ENCODE measurements at regions not wholly inside any gene's neighbourhood (a gene's known extent, or its start where the extent isn't known, plus 50 kb on each side); places are given as distances from the start of the nearest gene placed in this dataset.
"Not testable (repeated sequence)": the region's sequence is repeated elsewhere in the genome, so short reads cannot be mapped to it uniquely, and the experiment has no call there.

DNA sequence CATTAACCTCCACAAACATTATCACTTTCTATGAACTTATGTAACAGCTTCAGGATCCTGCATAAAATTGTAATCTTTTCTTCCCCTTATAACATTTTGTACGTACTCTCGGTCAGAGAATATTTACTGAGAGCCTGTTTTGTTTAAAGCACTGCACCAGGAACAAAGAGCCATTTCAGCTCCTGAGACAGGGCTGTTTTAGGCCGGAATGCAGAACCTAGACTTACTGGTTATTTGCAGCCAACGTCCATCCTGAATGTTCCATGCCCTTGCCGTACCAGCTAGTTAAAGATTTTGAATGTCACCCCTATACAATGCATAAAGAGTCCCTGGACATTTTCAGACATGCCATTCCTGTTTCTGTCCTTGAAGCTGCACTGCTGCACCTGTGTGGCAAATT is 248.8 kb downstream of the PCDH7 start:
- in situ Hi-C loops (cut with MboI; ENCODE audit: low pct_unique_long_range_greater_than_20kb, low sequenced_read_pairs), result no loop called here
- DNase-seq, result no peak

DNA sequence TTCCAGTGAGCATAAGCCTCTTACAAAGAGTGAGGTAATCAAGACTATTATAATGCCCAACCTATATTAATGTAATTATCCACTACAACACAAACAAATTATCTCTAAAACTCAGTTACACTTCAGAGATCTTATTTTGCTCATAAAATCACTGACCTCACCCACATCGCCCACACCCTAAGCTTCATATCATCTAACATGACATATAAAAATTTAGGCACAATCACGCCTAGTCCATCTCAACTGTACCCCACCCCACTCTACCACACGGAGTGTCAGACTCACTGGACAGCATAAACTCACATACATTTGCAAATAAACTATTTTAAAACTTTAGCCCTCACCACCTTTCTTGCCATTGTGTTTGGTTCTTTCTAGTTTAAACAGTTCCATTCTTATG is 252.4 kb downstream of the PCDH7 start:
- in situ Hi-C loops (cut with MboI; ENCODE audit: low pct_unique_long_range_greater_than_20kb, low sequenced_read_pairs), result no loop called here
- no peak for DNase-seq

DNA sequence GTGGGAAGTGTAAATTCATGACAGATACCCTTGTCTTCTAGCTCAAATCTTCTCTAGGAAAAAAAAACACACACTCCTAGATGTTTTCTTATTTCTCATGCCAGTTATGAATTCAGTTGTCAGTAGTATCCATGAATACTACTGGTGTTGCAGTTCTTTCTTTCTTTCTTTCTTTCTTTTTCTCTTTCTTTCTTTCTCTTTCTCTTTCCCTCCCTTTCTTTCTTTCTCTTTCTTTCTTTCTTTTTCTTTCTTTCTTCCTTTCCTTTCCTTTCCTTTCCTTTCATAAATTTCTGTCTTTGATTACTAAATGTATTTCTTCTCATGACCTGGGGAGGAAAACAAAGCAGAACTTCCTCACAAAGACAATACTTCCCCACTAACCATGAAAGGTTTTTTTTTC is 253.8 kb downstream of the PCDH7 start:
- in situ Hi-C loops (cut with MboI; ENCODE audit: low pct_unique_long_range_greater_than_20kb, low sequenced_read_pairs), result no loop called here
- no peak for DNase-seq

DNA sequence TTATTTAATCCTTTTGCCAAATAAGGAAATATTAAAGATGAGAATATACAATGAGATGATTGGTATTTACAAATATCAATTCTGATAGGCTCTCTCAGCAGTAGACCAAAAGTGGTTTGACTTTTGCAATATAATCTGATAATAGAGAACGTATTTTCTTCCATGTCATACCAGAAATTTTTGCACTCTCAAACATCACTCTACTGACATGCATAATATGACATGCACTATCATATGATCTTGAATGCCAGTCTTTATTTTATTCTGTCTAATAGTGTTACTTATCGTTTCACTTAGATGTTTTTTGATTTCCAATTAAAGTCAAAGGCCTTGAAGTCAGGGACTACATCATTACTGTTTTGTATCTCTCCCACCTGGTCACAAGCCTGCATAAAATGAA is 259.2 kb downstream of the PCDH7 start:
- no peak for DNase-seq
- in situ Hi-C loops (cut with MboI; ENCODE audit: low pct_unique_long_range_greater_than_20kb, low sequenced_read_pairs), result no loop called here

DNA sequence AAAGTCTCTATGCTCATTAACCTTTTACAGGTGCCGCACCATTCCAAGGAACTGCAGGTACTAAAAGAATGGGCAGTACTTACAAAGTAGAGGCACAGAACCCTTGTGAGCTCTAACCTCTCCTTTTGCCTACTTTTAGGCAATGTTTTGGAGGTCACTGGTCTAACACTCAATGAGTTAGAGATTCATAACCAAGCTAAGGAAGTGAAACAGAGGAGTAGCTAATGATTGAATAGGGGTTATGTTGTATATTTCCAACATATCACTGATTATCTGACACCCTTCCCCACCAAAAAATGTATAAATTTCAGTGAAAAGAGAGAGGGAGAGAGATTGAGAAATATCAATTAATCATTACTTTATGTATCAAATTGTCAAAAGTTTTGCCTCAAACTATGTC is 269.3 kb downstream of the PCDH7 start:
- no peak for DNase-seq
- in situ Hi-C loops (cut with MboI; ENCODE audit: low pct_unique_long_range_greater_than_20kb, low sequenced_read_pairs), result no loop called here

DNA sequence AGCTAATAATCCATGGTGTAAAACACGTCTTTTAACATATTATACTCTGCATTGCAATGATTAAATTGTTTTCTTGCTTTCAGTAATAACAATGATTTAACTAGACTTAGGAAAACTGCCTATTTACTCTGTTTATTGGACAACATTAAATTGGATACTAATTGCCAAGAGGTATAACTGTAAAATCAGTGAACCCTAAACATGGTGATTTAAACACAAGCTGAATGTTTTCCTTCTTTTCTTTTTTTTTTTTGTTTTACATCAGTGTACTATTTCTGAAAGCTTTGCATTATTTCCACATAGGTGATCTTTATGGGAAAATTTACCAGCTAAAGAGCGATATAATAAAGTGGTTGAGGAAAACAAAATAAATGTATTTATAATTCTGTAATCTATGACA is 276.7 kb downstream of the PCDH7 start:
- in situ Hi-C loops (cut with MboI; ENCODE audit: low pct_unique_long_range_greater_than_20kb, low sequenced_read_pairs), result no loop called here
- DNase-seq, result no peak

DNA sequence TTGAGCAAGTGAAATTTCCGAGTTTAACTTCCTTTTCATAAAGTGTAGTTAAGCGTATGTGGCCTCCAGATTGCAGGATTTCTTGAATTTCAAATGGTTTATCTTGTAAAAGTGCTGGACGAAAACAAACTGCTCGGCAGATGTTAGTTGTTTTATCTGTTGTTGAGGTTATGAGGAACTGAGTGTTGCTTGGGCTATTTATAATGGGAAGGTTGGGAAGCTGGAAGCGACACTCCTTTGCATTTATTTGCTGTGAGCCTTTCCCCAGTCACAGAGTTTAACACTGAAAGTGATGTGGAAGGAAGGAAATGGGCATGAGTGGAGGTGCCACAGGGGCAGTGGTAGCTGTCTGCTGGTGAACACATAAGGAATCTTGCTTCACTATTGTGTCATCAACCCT is 284.9 kb downstream of the PCDH7 start:
- DNase-seq, result no peak
- in situ Hi-C loops (cut with MboI; ENCODE audit: low pct_unique_long_range_greater_than_20kb, low sequenced_read_pairs), result no loop called here

DNA sequence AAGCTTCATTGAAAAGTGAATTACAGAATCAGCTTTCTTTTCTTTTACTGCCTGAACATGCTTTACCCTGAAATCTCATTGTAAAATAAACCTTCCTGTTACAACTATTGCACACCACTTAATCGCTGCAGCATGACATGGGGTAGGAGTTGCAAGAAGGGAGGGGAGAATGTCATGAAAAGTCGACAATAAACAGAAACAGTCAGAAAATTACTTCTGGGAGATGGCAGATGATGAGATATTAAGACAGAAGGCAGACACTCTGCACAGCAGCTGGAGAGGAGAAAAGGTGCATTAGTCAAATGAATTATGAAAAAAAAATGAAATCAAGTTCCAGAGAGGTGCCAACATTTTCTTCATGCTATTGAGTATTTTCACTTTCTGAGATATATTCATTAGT is 287.7 kb downstream of the PCDH7 start:
- in situ Hi-C loops (cut with MboI; ENCODE audit: low pct_unique_long_range_greater_than_20kb, low sequenced_read_pairs), result no loop called here
- no peak for DNase-seq

DNA sequence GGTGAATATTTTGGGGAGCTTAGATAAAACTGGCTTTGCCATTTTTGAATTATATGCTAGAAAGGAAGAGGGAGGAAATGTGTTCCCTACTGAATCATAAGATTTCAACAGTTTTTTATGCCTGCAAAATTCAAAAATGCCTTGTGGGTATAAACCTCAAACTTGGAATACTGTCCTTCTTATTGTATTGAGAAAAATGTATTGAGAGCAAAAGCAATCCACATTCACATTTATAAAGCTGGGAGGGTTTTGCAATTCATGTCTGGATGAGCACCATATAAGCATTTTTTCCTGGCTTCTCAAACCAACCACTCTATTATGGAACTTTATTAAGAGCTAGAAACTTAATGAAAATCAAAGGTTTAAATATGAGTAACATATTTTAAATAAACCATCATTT is 289.8 kb downstream of the PCDH7 start:
- DNase-seq, result no peak
- in situ Hi-C loops (cut with MboI; ENCODE audit: low pct_unique_long_range_greater_than_20kb, low sequenced_read_pairs), result no loop called here

DNA sequence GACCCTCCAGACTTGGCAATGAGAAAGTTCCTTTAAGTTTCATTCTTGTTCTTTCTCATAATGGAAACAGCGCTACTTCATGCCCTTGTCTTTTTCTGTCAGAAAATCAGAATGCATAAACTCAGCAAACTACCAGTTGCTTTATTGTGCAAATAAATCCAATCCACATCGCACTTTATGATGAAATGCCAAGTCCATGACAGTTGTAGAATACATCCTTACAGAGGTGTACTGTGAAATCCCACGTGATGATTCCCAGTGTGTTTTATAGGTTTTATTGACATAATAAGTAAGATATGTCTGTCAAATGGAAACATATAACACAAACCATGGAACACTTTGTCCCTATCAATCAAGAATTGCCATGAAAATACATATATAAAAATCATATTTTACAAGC is 295.0 kb downstream of the PCDH7 start:
- in situ Hi-C loops (cut with MboI; ENCODE audit: low pct_unique_long_range_greater_than_20kb, low sequenced_read_pairs), result no loop called here
- DNase-seq, result no peak

DNA sequence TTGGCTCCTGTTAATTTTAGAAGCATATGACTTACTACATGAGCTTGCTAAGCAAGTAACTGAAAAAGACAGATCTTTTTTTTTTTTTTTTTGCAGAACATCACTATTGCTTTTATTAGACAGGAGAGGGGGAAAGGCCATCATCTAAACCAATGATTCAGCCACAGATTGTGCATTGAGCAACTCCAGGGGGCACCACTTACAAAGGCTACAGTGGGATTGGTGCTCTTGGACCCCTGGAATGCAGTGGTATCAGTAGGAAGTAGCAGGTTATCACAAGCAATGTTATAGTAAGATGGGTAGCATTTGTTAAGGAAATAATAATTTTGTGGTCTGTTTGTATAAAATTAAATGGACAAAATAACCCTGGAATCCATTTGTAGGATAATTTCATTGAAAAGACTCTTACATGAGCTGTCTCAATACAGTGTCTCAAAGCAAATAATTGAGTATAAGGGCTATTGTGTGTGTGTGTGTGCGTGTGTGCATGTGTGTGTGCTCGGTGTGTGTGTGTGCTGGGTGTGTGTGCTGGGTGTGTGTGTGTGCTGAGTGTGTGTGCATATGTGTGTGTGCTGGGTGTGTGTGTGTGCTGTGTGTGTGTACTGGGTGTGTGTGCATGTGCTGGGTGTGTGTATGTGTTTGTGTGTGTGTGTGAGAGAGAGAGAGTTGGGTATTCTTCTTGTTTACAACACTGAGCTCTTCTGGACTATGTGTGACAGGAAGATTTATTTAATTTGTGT is 296.3 kb downstream of the PCDH7 start:
- no peak for DNase-seq
- in situ Hi-C loops (cut with MboI; ENCODE audit: low pct_unique_long_range_greater_than_20kb, low sequenced_read_pairs), result no loop called here

DNA sequence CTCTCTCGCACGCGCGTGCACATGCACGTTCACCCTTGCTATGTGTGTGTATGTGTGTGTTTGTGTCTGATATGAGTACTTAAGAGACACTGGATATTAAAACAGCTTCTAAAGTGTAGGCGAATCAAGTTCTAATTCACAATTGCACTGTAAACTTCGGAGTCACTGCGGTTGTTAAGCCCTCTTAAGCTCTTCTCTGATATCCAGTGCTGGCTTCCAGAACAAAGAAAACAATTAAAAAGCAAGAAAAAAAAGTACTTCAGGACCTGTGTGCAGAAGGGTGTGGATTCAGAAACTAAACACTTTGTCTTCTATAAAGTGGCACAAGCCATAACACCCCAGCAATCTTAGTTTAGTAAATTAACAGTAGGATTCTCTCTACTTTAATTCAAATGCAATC is 300.2 kb downstream of the PCDH7 start:
- in situ Hi-C loops (cut with MboI; ENCODE audit: low pct_unique_long_range_greater_than_20kb, low sequenced_read_pairs), result no loop called here

DNA sequence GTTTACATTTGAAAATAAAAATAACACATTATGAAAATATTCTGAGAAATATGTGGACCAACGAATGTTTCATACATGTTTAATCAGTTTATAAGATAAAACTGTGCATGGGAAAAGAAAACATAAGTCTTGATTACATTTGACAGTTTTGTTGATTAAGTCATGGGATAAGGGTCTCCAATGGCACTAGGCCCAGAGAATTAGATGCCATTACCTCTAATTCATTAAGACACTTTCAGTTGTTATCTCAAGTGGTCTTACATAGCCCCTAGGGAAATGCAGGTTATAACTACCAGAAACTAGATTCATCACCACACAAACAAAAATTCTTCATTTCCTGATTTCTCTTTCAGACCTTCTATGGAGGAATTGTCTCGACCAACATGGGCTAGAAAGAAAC is 300.8 kb downstream of the PCDH7 start:
- no peak for DNase-seq
- in situ Hi-C loops (cut with MboI; ENCODE audit: low pct_unique_long_range_greater_than_20kb, low sequenced_read_pairs), result no loop called here

More for the DNA sequence above, 300.2 kb downstream of the PCDH7 start:
- DNase-seq, result no peak

DNA sequence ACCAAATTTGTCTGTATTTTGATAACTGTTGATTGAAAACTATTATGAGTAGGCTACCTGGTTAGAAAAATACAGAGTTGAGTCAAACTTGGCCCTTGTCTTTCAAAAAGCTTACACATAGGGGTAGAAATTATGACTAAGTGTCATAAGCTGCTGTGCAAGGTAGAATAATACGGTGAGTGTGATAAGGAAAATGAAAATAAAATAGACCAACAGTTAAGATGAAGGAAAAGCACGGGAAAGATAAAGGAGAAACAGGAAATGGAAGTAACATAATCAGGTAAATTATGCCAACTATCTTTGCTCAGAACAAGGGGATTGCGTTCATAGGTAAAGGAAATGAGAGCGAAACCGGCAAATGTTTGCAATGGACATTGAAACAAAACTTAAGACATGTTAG is 302.5 kb downstream of the PCDH7 start:
- in situ Hi-C loops (cut with MboI; ENCODE audit: low pct_unique_long_range_greater_than_20kb, low sequenced_read_pairs), result no loop called here

DNA sequence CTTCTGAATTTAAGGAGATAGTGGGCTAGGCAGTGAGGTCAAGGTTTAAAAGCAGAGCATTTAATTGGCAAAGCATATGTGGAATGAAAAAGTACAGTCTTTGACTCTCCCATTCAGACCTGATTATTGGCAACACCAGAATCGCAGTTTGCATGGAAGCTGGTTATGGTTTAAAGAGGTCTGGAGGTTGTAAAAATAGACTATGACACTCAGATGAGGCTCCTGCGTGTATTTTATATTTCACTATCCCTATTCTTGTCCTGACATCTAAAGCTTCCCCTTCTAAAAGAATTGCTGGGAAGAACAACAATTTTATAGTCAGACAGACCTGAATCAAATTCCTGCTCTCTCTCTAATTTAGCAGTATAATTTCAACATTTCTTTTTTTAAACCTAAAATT is 302.9 kb downstream of the PCDH7 start:
- no peak for DNase-seq
- in situ Hi-C loops (cut with MboI; ENCODE audit: low pct_unique_long_range_greater_than_20kb, low sequenced_read_pairs), result no loop called here

More for the DNA sequence above, 302.5 kb downstream of the PCDH7 start:
- no peak for DNase-seq

DNA sequence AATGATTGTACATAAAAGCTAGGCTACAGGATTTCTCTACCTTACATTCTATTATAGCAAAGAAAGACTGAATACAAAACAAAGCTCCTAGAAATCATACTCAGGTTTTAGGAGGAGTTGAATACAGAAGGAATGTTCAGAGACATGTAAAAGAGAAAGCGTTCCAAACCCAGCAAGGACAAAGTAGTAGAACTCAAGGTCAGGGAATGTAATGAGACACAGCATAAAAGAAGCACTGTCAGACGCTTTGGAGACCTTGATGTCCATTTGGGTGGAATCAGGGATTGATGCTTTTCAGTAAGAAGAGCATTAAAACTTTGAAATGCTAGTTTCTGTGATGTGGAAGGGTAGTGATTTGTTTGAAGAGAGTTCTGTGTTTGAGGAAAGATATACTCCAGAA is 303.6 kb downstream of the PCDH7 start:
- in situ Hi-C loops (cut with MboI; ENCODE audit: low pct_unique_long_range_greater_than_20kb, low sequenced_read_pairs), result no loop called here
- no peak for DNase-seq

DNA sequence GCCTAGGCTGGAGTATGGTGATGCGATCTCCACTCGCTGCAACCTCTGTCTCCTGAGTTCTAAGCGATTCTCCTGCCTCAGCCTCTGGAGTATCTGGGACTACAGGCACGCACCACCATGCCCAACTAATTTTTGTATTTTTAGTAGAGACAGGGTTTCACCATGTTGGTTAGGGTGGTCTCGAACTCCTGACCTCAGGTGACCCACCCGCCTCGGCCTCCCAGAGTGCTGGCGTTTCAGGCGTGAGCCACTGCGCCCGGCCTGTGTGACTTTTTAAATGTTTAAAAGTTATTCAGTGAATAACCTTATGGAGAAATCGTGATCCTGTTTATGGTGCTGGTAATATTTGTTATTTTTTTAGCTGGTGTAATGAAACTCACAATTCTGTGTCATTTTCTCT is 304.6 kb downstream of the PCDH7 start:
- DNase-seq; in situ Hi-C loops (cut with MboI; ENCODE audit: low pct_unique_long_range_greater_than_20kb, low sequenced_read_pairs): not testable (repeated sequence)

DNA sequence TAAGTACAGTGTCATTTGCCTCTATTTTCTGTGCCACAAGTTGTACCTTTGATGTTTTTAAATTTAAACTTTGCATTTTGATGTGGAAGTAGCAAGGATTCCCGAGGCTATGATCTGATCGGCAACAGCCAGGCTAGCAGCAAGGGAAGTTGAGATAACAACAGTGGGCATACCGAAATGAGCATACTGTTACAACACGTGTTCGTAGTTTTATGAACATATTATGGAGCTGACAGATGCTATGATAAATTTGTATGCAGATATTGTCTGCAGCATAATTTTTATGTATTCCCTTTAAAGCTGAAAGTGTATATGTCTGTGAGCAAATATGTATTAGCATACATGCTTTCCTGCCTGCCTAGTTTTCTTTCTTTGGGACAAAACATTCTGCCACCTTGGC is 306.1 kb downstream of the PCDH7 start:
- in situ Hi-C loops (cut with MboI; ENCODE audit: low pct_unique_long_range_greater_than_20kb, low sequenced_read_pairs), result no loop called here
- DNase-seq, result no peak

DNA sequence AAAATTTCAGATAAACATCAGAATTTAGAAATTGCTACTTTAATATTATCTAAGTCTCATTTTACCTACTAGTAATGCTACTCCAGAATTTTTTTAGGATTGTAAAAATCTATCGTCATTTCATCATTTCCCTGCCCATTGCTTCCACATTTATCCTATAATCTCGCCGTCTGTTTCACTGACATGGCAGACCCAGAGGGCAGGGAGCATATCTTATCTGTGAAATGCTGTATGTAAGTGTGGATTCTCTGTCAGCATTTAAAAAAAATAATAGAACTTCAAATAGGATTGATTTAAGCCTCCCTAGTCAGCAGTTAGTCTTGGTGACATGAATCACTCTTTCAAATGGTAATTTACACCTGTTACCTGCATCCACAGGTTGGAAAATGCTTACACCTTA is 314.4 kb downstream of the PCDH7 start:
- DNase-seq, result no peak
- in situ Hi-C loops (cut with MboI; ENCODE audit: low pct_unique_long_range_greater_than_20kb, low sequenced_read_pairs), result no loop called here

DNA sequence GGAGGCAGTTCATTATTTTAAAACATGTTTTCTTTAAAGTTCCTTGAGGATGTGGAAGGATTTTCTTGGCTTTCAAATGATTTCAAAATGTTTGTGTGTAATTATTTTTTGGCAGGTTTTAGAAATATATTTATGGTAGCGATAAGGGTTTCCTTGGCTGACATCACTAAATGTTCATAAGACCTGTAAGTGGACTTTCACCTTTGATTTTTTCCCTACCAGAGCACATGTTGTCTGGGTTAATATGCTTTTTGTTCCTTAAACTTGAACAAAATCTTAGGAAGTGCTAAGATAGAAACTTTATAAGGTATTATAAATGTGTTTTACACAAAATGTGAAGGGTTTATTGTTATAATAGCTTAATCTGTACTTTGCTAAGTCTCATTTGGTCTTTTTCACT is 315.6 kb downstream of the PCDH7 start:
- in situ Hi-C loops (cut with MboI; ENCODE audit: low pct_unique_long_range_greater_than_20kb, low sequenced_read_pairs), result no loop called here
- DNase-seq, result no peak

DNA sequence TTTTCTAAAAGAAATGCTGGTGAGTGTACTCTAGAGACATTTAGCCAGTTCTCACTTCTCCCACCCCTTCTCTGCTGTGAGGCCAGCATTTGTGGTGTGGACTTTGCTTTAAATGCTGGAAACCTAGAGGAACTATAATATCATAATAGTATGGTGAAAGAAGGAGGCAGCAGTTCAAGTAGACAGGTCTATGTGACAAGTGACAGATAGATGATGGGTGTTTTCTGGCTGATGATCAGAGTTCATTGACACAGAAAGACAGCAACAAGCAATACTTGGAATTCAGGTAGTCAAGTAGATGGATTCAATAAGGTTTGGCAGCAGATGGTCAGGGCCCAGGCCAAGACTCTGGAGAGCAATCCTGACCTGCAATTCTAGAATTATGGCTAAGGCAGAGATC is 317.5 kb downstream of the PCDH7 start:
- DNase-seq, result no peak
- in situ Hi-C loops (cut with MboI; ENCODE audit: low pct_unique_long_range_greater_than_20kb, low sequenced_read_pairs), result no loop called here

DNA sequence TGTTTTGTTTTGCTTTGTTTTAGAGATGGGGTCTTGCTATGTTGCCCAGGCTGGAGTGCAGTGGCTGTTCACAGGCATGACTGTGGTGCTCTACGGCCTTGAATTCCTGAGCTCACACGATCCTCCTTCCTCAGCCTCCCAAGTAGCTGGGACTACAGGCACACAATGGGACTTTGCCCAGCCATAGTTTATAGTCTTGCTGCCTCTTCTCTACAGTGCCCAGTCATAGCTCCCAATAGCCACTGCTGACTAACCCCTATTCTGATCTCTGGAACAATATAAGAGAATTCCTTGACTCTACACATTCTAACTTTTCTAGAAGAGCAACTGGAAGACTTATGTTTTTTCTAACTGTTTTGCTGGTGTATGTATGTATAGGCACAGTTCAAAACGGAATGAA is 319.2 kb downstream of the PCDH7 start:
- no peak for DNase-seq
- in situ Hi-C loops (cut with MboI; ENCODE audit: low pct_unique_long_range_greater_than_20kb, low sequenced_read_pairs), result no loop called here
